SK-MEL-5 (cell line): ENCODE measurements at regions not wholly inside any gene's neighbourhood (a gene's known extent, or its start where the extent isn't known, plus 50 kb on each side); places are given as distances from the start of the nearest gene placed in this dataset.
"Not testable (repeated sequence)": the region's sequence is repeated elsewhere in the genome, so short reads cannot be mapped to it uniquely, and the experiment has no call there.

Experiments
- DNase-seq: peaks from one replicate; pipeline ENCODE4 v3.0.0-alpha.2; 2016; ENCODE audit warnings: low read depth, low spot score
- in situ Hi-C: cut with HindIII; loops from 2 replicates; pipeline ENCODE4 v1.10.0; 2016; ENCODE audit warnings: low sequenced_read_pairs, high pct_unique_total_duplicates, low pct_unique_long_range_greater_than_20kb

GRCh38 chr10:90999512-91000172, 78.8 kb upstream of the ANKRD1 start:
- DNase-seq: no peak
- in situ Hi-C loops: no loop called here

GRCh38 chr10:91000470-91000869, 79.6 kb upstream of the ANKRD1 start:
- no peak for DNase-seq
- in situ Hi-C loops: no loop called here

- no peak for DNase-seq
- in situ Hi-C loops: no loop called here
Measured at GRCh38 chr10:91000985-91001384, 80.1 kb upstream of the ANKRD1 start.

- in situ Hi-C loops: no loop called here
- DNase-seq: no peak
Measured at GRCh38 chr10:91002656-91003055, 81.8 kb upstream of the ANKRD1 start.

- DNase-seq, in situ Hi-C loops: not testable (repeated sequence)
Measured at GRCh38 chr10:91003379-91003778, 82.5 kb upstream of the ANKRD1 start.

GRCh38 chr10:91005276-91005675, 84.4 kb upstream of the ANKRD1 start:
- DNase-seq, in situ Hi-C loops: not testable (repeated sequence)

GRCh38 chr10:91006001-91006751, 85.3 kb upstream of the ANKRD1 start:
- DNase-seq: peak; percentile 76
- in situ Hi-C loops: no loop called here

GRCh38 chr10:91006752-91007346, 86.0 kb upstream of the ANKRD1 start:
- in situ Hi-C loops: no loop called here

GRCh38 chr10:91007655-91008054, 86.8 kb upstream of the ANKRD1 start:
- in situ Hi-C loops: no loop called here
- no peak for DNase-seq

More at GRCh38 chr10:91006752-91007346, 86.0 kb upstream of the ANKRD1 start:
- DNase-seq: no peak

- no peak for DNase-seq
- in situ Hi-C loops: no loop called here
Measured at GRCh38 chr10:91009121-91009520, 88.2 kb upstream of the ANKRD1 start.

GRCh38 chr10:91010952-91011351, 90.1 kb upstream of the ANKRD1 start:
- DNase-seq: no peak
- in situ Hi-C loops: no loop called here

GRCh38 chr10:91012502-91012901, 91.6 kb upstream of the ANKRD1 start:
- in situ Hi-C loops: no loop called here

GRCh38 chr10:91013985-91014384, 93.1 kb upstream of the ANKRD1 start:
- in situ Hi-C loops: no loop called here
- no peak for DNase-seq

More at GRCh38 chr10:91012502-91012901, 91.6 kb upstream of the ANKRD1 start:
- DNase-seq: no peak

- DNase-seq: no peak
- in situ Hi-C loops: no loop called here
Measured at GRCh38 chr10:91017198-91017597, 96.3 kb upstream of the ANKRD1 start.

GRCh38 chr10:91021901-91022300, 101.0 kb upstream of the ANKRD1 start:
- no peak for DNase-seq
- in situ Hi-C loops: no loop called here

- in situ Hi-C loops: no loop called here
- no peak for DNase-seq
Measured at GRCh38 chr10:91022390-91022789, 101.5 kb upstream of the ANKRD1 start.

GRCh38 chr10:91022924-91023699, 102.2 kb upstream of the ANKRD1 start:
- in situ Hi-C loops: no loop called here
- peak; percentile 93 for DNase-seq
